ENCODE measurements at regions not wholly inside any gene's neighbourhood (a gene's known extent, or its start where the extent isn't known, plus 50 kb on each side); places are given as distances from the start of the nearest gene placed in this dataset.

GRCh38 chr10:55233090-55233489, 432.1 kb upstream of the PCDH15 start:
- Histone ChIP-seq H3K4me1 (replicated peaks in 1 of 4; ENCODE audit: control insufficient read depth in 3 of 4, insufficient read depth in 4 of 4, low read length in 3 of 4) (no peaks in the 10 kb centered on the region), H2BK5ac (ENCODE audit: low read depth, low read length) (no peak overlapping the region), H3K36me3 (ENCODE audit: control insufficient read depth in 2 of 4, insufficient read depth in 4 of 4, low read length in 3 of 4) (no peaks in the 10 kb centered on the region), H2BK120ac (replicated peaks; ENCODE audit: low read depth, low read length) (no peak overlapping the region), H3K18ac (ENCODE audit: extremely low read depth, low read length) (no peak overlapping the region), H4K20me1 (replicated peaks in 1 of 2; ENCODE audit: control insufficient read depth in 1 of 2, insufficient read depth in 2 of 2, low read length in 2 of 2) (no peaks in the 10 kb centered on the region), H3K27me3 (replicated peaks in 1 of 4; ENCODE audit: control insufficient read depth in 3 of 4, extremely low read depth in 1 of 4, insufficient read depth in 3 of 4, low read length in 3 of 4) (no peaks in the 10 kb centered on the region), H3K9ac (replicated peaks in 1 of 4; ENCODE audit: extremely low read depth in 1 of 4, low read depth in 3 of 4, low read length in 3 of 4) (no peak overlapping the region), H2BK20ac (ENCODE audit: low read length) (no peak overlapping the region), H3K79me1 (ENCODE audit: low read depth, low read length) (no peaks in the 10 kb centered on the region), H4K91ac (replicated peaks; ENCODE audit: insufficient read length, low read length) (no peak overlapping the region), H3K56ac (replicated peaks; ENCODE audit: insufficient read length, low read depth, low read length) (no peak overlapping the region), H3K79me2 (ENCODE audit: control insufficient read depth in 1 of 2, insufficient read depth in 2 of 2, low read length in 2 of 2) (no peaks in the 10 kb centered on the region), H2BK15ac (ENCODE audit: low read length) (no peak overlapping the region), H3K14ac (ENCODE audit: insufficient read length) (no peak overlapping the region), H2AK5ac (ENCODE audit: low read depth, low read length) (no peak overlapping the region), H3K4ac (replicated peaks; ENCODE audit: insufficient read length, low read depth, low read length) (no peak overlapping the region), H2BK12ac (ENCODE audit: low read depth, low read length) (no peak overlapping the region), H3K27ac (ENCODE audit: low read depth, low read length) (no peak overlapping the region), H2AFZ (ENCODE audit: low read length) (no peak overlapping the region), H4K5ac (ENCODE audit: insufficient read length, low read depth, low read length) (no peak overlapping the region), H3K4me3 (ENCODE audit: extremely low read depth in 1 of 4, insufficient read depth in 2 of 4, low read depth in 3 of 4, low read length in 4 of 4) (no peak overlapping the region), H3K4me2 (ENCODE audit: insufficient read depth in 1 of 2, low read depth in 2 of 2, low read length in 2 of 2) (no peak overlapping the region), H3K23ac (ENCODE audit: insufficient read length) (no peak overlapping the region), H3K9me3 (ENCODE audit: insufficient read depth in 2 of 2, low read depth in 1 of 2, low read length in 1 of 2) (no peaks in the 10 kb centered on the region), H4K8ac (ENCODE audit: extremely low read depth, insufficient read depth, low read length) (no peak overlapping the region), H3K23me2 (ENCODE audit: low read depth, low read length) (no peaks in the 10 kb centered on the region)
- FAIRE-seq (no peak), DNase-seq (ENCODE audit: low read depth in 1 of 2, low spot score in 2 of 2) (no peak)
- CTCF ChIA-PET (ENCODE audit: partially characterized antibody), result no interaction called here
- WGBS, 2 experiments (ENCODE audit: extremely low coverage in 1 of 2, insufficient coverage in 1 of 2, insufficient read length in 1 of 2, insufficient replicate concordance in 2 of 2, low coverage in 1 of 2, low lambda C conversion rate in 2 of 2, missing lambda C conversion rate in 1 of 2), result 89% methylated on average over 3 of the region's 3 CpGs; no CpG with 5 or more reads in 1 of the 2 experiments
- TF ChIP-seq SP2 (IDR thresholded peaks at IDR 0.05; ENCODE audit: low read length) (no peak), CBX8 (IDR thresholded peaks at IDR 0.05; ENCODE audit: borderline replicate concordance, low read depth, low read length) (no peak), JUN (IDR thresholded peaks at IDR 0.05; ENCODE audit: low read depth, low read length) (no peak), SRF (IDR thresholded peaks at IDR 0.05; ENCODE audit: low read depth, low read length) (no peak), MAX (IDR thresholded peaks at IDR 0.05) (no peak), SAP30 (IDR thresholded peaks at IDR 0.05; ENCODE audit: insufficient read depth, insufficient replicate concordance, low read length) (no peak)
- POLR2A ChIA-PET (ENCODE audit: partially characterized antibody), result no interaction called here

All from H1 (cell line).